Retinal pigment epithelial cell (primary cell): ENCODE measurements at regions not wholly inside any gene's neighbourhood (a gene's known extent, or its start where the extent isn't known, plus 50 kb on each side); places are given as distances from the start of the nearest gene placed in this dataset.
A peak's percentile ranks its signal among the peaks of the same experiment; 100 is the strongest.
"Not testable (repeated sequence)": the region's sequence is repeated elsewhere in the genome, so short reads cannot be mapped to it uniquely, and the experiment has no call there.

Source experiments
- DNase-seq: peaks from one replicate; pipeline ENCODE4 v3.0.0-alpha.2; 2010; ENCODE audit warnings: low read depth
- H3K4me3 ChIP-seq: 2 replicates; pipeline ENCODE4 v1.5.1; 2011; ENCODE audit warnings: mild to moderate bottlenecking, low read length, control low read depth, moderate library complexity
- TF ChIP-seq, protein P1 (sequence below): conservative IDR thresholded peaks from 2 replicates; pipeline ENCODE4 v1.5.1; 2011; ENCODE audit warnings: low read depth, low read length, control low read depth, inconsistent platforms

DNA sequence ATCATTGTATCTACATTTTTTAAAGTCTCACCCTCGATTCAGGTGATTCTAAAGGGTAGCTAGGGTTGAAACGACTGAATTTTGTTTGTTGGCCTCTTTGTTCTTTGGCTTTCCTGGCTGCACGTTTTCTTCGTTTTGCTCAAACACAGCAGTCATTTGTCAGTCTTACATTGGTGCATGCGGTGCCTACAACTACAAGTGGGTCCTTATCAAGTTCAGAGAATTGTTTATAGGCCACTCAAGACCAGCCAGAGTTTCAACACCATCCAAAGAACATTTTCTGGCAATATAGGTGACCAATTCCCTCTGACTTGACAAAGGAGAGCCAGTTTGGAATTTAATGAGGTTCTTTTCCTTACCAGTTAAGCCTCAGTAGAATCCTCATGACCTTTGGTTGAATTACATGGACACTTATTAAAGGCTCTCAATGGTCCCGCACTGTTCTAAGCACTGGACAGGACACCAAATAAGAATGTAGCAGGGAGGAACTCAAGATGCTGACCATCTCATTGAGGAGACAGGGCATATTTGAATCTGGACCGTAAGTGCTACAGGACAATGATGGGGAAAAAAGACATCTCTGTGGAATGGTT, 119.0 kb upstream of the DMRT1 start:
- H3K4me3 ChIP-seq = no peak overlapping the region
- TF ChIP-seq, protein P1, sequence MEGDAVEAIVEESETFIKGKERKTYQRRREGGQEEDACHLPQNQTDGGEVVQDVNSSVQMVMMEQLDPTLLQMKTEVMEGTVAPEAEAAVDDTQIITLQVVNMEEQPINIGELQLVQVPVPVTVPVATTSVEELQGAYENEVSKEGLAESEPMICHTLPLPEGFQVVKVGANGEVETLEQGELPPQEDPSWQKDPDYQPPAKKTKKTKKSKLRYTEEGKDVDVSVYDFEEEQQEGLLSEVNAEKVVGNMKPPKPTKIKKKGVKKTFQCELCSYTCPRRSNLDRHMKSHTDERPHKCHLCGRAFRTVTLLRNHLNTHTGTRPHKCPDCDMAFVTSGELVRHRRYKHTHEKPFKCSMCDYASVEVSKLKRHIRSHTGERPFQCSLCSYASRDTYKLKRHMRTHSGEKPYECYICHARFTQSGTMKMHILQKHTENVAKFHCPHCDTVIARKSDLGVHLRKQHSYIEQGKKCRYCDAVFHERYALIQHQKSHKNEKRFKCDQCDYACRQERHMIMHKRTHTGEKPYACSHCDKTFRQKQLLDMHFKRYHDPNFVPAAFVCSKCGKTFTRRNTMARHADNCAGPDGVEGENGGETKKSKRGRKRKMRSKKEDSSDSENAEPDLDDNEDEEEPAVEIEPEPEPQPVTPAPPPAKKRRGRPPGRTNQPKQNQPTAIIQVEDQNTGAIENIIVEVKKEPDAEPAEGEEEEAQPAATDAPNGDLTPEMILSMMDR = no peak

DNA sequence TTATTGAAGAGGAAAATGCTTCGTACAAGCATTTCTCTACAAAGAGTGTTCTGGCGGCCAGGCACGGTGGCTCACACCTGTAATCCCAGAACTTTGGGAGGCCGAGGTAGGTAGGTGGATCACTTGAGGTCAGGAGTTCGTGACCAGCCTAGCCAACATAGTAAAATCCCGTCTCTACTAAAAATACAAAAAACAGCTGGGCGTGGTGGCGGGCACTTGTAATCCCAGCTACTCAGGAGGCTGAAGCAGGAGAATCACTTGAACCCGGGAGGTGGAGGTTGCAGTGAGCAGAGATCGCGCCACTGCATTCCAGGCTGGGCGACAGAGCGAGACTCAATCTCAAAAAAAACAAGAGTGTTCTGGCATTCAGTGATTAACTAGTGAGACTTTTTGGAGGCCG, 117.0 kb upstream of the DMRT1 start:
- H3K4me3 ChIP-seq, DNase-seq: not testable (repeated sequence)

More for the DNA sequence above, 119.0 kb upstream of the DMRT1 start:
- DNase-seq = no peak

- TF ChIP-seq, protein P1 = no peak
- no peak overlapping the region for H3K4me3 ChIP-seq
- no peak for DNase-seq
Measured at GRCh38 chr9:726005-726404, 115.5 kb upstream of the DMRT1 start.

- TF ChIP-seq, protein P1 = no peak
- H3K4me3 ChIP-seq = no peak overlapping the region
- DNase-seq = no peak
Measured at GRCh38 chr9:727767-728166, 113.7 kb upstream of the DMRT1 start.

GRCh38 chr9:728535-728934, 113.0 kb upstream of the DMRT1 start:
- TF ChIP-seq, protein P1 = no peak
- DNase-seq = no peak
- no peak overlapping the region for H3K4me3 ChIP-seq

GRCh38 chr9:731474-731873, 110.0 kb upstream of the DMRT1 start:
- TF ChIP-seq, protein P1 = no peak
- no peak overlapping the region for H3K4me3 ChIP-seq
- no peak for DNase-seq

GRCh38 chr9:734831-735511, 106.5 kb upstream of the DMRT1 start:
- TF ChIP-seq, protein P1 = no peak
- DNase-seq = peak; percentile 86
- no peak overlapping the region for H3K4me3 ChIP-seq
